GM13976 (cell line): ENCODE measurements at regions not wholly inside any gene's neighbourhood (a gene's known extent, or its start where the extent isn't known, plus 50 kb on each side); places are given as distances from the start of the nearest gene placed in this dataset.

ENCODE experiments used
- DNase-seq: peaks from one replicate; pipeline ENCODE4 v3.0.0; 2012; ENCODE audit warnings: low spot score
- in situ Hi-C: fragments of 300-500 bp; cut with MboI; formaldehyde crosslinking; loops from one replicate; pipeline ENCODE4 v1.12.0; 2022; ENCODE audit warnings: low sequenced_read_pairs, mixed read lengths, inconsistent platforms; ENCODE audit not compliant: unreplicated experiment
- TF ChIP-seq, protein P1 (sequence below): IDR thresholded peaks from 2 replicates; pipeline ENCODE4 v1.5.1; 2012; ENCODE audit warnings: borderline replicate concordance, mild to moderate bottlenecking; ENCODE audit not compliant: insufficient read depth; ENCODE audit errors: extremely low read depth, missing control alignments, control extremely low read depth

DNA sequence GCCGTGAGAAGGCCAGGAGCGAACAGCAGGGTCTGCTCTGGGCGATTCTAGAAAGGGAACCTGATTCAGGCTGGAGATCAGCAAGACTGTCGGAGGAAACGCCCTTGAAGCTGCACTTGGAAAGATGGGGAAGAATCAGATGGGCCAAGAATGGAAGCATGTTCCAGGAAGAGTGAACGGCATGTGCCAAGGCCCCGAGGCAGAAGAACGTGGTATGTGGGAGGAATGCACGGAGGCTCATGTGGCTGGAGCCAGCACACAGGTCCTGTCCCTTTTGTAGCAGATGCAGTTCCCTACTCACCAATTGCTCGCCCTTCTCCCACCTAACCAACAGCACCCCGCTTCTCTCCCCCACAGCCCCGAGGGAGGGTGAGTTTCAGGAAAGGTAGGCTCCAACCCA, 180.6 kb downstream of the TFAP2C start:
- in situ Hi-C loops: no loop called here
- TF ChIP-seq, protein P1, sequence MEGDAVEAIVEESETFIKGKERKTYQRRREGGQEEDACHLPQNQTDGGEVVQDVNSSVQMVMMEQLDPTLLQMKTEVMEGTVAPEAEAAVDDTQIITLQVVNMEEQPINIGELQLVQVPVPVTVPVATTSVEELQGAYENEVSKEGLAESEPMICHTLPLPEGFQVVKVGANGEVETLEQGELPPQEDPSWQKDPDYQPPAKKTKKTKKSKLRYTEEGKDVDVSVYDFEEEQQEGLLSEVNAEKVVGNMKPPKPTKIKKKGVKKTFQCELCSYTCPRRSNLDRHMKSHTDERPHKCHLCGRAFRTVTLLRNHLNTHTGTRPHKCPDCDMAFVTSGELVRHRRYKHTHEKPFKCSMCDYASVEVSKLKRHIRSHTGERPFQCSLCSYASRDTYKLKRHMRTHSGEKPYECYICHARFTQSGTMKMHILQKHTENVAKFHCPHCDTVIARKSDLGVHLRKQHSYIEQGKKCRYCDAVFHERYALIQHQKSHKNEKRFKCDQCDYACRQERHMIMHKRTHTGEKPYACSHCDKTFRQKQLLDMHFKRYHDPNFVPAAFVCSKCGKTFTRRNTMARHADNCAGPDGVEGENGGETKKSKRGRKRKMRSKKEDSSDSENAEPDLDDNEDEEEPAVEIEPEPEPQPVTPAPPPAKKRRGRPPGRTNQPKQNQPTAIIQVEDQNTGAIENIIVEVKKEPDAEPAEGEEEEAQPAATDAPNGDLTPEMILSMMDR: no peak
- no peak for DNase-seq

DNA sequence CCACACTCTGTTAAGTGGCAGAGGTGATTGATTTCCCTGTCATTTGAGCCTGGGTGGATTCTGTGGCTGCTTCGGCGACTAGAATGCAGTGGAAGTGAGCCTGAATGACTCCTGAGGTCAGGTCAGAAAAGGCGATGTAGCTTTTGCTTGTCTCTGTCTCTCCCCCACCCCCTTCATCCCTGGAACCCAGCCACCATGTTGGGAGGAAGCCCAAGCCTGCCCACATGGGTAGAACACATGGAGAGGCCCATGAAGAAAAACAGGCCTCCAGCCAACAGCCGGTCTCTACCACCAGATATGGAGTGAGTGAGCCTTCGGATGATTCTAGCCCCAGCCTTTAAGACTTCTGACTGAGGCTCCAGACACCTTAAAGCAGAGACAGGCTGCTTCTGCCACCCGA, 181.0 kb downstream of the TFAP2C start:
- TF ChIP-seq, protein P1: no peak
- in situ Hi-C loops: no loop called here
- no peak for DNase-seq

DNA sequence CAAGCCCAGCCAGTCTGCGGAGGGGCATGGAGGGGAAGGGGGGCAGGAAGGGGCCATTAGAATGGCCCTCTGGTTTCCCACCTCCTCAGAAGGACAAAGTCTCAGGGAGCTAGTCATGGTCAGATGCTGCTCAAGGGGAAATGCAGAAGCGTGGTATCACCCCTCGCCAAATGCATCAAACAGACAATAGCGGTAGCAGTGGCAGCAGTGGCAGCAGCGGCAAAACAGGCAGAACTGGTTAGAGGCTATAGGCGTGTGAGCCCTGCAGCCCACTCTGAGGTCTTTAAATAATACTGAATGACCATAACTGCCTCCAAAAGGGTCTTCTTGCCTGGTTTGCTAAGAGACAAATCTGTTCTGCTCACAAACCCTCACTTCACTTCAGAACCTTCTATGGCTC, 186.7 kb downstream of the TFAP2C start:
- TF ChIP-seq, protein P1: no peak

DNA sequence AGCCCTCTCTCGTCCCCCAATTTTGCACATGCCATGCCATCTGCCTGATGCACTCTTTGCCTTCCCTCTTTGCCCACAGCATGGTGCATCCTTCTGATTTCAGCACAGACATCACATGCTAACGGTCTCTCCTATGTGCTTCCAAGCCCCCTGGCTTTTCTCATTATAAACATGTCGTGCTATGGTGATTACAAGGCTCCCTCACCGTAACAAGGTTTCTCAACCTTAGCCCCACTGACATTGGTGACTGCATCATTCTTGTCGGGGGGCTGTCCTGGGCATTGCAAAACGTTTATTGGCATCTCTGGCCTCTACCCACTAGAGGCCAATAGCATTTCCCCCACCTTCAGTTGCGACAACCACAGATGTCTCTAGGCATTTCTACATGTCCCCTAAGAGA, 187.2 kb downstream of the TFAP2C start:
- in situ Hi-C loops: no loop called here
- TF ChIP-seq, protein P1: no peak
- no peak for DNase-seq

More for the DNA sequence above, 186.7 kb downstream of the TFAP2C start:
- no peak for DNase-seq
- in situ Hi-C loops: no loop called here

DNA sequence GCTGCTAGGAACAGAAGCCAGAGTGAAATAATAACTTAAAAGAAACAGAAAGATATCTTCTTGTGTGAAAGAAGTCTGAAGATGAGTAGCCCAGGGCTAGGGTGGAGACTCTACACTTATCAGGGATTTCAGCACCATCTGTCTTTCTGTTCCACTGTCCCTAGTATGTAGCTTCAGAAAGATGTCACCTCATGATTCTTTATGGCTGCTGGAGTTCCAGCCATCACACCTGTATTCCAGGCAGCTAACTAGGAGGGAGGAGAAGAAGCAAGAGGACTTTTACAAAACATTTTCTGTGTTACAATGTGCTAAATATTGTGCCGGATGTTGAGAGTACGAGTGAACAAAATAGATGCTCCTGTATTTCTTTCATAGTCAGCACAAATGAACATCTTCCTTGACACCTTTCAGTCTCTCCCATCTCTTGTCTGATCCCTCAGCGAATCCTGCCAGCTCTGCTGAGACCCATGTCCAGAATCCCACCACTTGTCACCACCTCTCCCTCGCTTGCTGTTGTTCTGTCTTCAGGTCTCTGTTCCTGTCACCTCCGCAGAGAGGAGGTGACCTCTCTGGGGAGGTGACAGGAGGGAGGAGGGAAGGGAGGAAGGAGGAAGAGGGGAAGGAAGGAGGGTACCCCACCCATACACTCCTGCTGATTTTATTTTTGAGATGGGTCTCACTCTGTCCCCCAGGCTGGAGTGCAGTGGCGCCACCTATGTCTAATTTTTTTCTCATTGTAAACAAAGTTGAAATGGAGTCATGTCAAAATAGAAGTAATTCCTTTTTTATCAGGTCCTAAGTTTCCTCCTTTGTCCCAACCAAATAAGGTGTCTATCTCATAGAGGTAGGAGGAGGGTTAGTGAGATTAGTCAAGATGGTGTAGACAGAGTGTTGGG, 188.9 kb downstream of the TFAP2C start:
- DNase-seq: no peak
- TF ChIP-seq, protein P1: no peak
- in situ Hi-C loops: no loop called here

DNA sequence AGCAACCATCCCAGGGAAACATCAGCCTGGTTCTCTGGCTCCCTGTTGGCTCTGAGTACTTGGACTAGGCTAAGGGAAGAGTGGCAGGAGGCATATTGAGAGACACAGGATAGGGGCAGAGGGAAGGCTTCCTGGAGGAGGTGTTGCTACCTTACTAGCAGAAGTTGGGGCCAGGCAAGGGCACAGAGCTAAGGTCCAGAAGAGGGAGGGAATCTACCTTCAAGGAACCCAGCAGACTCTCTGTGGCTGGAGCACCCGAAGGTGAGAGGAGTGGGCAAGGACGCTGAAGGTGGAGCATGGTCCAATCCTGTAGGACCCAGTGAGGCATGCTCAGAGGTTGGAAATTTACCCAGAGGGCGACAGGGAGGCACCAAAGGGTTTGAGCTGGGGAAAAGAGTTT, 191.9 kb downstream of the TFAP2C start:
- TF ChIP-seq, protein P1: no peak
- no peak for DNase-seq
- in situ Hi-C loops: no loop called here
